ENCODE measurements at regions not wholly inside any gene's neighbourhood (a gene's known extent, or its start where the extent isn't known, plus 50 kb on each side); places are given as distances from the start of the nearest gene placed in this dataset.

- TF ChIP-seq CTCF (IDR thresholded peaks at IDR 0.05) = no peak
- TF ChIP-seq POLR2A (IDR thresholded peaks at IDR 0.05) = no peak
These were observed 99.8 kb upstream of the RAB6C start for GRCh38 chr2:129879614-129880180.

Measured in gastroesophageal sphincter (tissue), 3 donors.